Retinal pigment epithelial cell (primary cell): ENCODE measurements at regions not wholly inside any gene's neighbourhood (a gene's known extent, or its start where the extent isn't known, plus 50 kb on each side); places are given as distances from the start of the nearest gene placed in this dataset.

ENCODE experiments used
- DNase-seq: peaks from one replicate; pipeline ENCODE4 v3.0.0-alpha.2; 2010; ENCODE audit warnings: low read depth
- H3K4me3 ChIP-seq: 2 replicates; pipeline ENCODE4 v1.5.1; 2011; ENCODE audit warnings: mild to moderate bottlenecking, low read length, control low read depth, moderate library complexity
- TF ChIP-seq, protein P1 (sequence below): conservative IDR thresholded peaks from 2 replicates; pipeline ENCODE4 v1.5.1; 2011; ENCODE audit warnings: low read depth, low read length, control low read depth, inconsistent platforms

DNA sequence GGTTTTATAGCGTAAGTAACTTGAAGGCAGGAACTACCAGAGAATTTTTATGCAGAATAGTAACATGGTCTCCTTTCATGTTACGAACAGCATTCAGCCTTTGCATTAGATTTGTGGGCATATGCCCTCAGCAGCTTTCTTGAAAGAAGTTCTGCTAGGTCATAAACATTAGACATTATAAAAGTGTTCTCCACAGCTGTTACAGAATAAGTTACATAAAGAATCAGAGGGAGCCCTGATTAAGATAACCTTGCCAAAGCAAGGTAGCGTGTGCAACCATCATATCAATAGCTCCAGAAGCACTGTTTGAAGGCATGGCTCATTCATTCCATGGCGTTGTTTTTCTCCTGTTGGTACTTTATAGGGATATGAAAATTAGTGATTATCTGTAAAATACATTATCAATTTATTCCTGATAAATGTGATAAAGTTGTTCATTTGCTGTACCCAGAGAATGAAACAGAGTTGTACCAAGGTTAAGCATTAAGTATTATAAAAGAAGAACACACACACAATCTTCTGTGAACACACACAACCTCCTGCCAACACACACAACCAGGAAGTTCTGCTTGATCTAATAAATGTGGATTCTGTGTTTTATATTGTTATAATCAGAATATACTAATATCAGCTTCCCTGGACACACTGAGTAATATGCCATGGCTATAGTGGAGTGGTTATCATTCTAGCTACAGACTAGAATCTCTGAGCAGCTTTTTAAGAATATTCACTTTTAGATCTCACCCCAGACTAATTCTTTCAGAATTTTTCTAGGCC, 286.7 kb upstream of the SLC39A10 start:
- TF ChIP-seq, protein P1, sequence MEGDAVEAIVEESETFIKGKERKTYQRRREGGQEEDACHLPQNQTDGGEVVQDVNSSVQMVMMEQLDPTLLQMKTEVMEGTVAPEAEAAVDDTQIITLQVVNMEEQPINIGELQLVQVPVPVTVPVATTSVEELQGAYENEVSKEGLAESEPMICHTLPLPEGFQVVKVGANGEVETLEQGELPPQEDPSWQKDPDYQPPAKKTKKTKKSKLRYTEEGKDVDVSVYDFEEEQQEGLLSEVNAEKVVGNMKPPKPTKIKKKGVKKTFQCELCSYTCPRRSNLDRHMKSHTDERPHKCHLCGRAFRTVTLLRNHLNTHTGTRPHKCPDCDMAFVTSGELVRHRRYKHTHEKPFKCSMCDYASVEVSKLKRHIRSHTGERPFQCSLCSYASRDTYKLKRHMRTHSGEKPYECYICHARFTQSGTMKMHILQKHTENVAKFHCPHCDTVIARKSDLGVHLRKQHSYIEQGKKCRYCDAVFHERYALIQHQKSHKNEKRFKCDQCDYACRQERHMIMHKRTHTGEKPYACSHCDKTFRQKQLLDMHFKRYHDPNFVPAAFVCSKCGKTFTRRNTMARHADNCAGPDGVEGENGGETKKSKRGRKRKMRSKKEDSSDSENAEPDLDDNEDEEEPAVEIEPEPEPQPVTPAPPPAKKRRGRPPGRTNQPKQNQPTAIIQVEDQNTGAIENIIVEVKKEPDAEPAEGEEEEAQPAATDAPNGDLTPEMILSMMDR, result no peak
- DNase-seq, result no peak

DNA sequence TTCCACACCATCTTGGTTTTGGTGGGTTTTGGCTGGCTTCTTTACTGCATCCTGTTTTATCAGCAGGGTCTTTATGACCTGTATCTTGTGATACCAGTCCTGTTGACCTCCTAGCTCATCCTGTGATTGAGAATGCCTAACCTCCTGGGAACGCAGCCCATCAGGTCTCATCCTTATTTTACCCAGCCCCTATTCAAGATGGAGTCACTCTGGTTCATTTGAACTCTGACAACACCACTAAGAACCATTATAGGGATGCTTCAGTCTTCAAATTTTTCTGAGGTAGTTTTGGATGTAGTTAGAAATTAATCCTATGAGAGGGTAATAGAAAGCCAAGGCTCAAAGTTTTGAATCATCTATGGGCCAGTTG, 287.8 kb upstream of the SLC39A10 start:
- H3K4me3 ChIP-seq, result no peak overlapping the region
- TF ChIP-seq, protein P1, result no peak
- DNase-seq, result no peak

More for the DNA sequence above, 286.7 kb upstream of the SLC39A10 start:
- no peak overlapping the region for H3K4me3 ChIP-seq

DNA sequence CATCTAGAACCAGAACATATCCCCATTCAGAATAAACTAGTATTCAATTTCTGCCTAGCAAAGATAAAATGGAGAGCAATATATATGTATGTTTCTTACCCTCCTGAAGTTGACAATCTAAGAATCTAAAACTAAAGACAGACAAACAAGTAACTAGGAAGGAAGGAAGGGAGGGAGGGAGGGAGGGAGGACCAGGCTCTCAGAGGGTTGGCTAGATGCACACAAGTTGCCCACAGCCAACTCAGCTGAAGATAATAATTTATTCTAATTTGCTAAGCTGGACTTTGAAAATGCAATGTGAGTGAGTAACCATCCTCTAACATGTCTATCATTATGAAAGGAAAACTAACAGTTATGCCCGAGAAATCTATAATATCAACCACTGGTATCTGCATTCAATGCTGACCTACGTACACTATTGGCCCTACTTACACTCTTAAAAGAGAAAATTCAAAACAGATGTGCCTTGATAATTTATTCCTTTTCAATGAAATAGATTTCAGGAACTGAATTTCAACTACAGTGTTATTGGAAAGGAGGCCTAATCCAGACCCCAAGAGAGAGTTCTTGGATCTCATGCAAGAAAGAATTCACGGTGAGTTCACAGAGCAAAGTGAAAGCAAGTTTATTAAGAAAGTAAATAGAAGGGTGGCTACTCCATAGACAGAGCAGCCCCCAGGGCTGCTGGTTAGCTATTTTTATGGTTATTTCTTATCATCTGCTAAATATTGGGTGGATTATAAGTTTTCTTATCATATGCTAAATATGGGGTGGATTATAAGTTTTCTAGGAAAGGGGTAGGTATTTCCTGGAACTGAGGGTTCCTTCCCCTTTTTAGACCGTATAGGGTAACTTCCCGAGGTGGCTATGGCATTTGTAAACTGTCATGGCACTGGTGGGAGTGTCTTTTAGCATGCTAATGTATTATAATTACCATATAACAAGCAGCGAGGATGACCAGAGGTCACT, 288.5 kb upstream of the SLC39A10 start:
- H3K4me3 ChIP-seq, result no peak overlapping the region
- TF ChIP-seq, protein P1, result no peak
- no peak for DNase-seq

DNA sequence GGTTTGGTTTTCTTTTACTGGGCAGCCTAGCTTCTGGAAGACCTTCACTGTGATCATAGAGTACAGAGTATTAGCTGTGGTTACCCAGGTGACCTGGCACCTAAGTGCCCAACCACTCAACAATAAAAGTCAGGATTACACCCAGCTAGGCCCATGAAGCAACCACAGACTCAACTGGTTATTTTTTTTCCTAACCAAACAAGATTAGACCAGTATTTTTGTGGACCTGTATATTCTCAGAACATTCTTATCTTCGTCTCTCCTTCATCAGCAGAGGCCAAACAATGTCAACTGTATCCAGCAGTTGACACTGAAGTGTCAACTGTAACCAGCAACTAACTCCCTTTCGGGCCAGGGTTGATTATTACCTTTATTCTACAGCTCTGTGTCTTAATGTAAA, 289.2 kb upstream of the SLC39A10 start:
- DNase-seq, result no peak
- no peak overlapping the region for H3K4me3 ChIP-seq
- TF ChIP-seq, protein P1, result no peak

DNA sequence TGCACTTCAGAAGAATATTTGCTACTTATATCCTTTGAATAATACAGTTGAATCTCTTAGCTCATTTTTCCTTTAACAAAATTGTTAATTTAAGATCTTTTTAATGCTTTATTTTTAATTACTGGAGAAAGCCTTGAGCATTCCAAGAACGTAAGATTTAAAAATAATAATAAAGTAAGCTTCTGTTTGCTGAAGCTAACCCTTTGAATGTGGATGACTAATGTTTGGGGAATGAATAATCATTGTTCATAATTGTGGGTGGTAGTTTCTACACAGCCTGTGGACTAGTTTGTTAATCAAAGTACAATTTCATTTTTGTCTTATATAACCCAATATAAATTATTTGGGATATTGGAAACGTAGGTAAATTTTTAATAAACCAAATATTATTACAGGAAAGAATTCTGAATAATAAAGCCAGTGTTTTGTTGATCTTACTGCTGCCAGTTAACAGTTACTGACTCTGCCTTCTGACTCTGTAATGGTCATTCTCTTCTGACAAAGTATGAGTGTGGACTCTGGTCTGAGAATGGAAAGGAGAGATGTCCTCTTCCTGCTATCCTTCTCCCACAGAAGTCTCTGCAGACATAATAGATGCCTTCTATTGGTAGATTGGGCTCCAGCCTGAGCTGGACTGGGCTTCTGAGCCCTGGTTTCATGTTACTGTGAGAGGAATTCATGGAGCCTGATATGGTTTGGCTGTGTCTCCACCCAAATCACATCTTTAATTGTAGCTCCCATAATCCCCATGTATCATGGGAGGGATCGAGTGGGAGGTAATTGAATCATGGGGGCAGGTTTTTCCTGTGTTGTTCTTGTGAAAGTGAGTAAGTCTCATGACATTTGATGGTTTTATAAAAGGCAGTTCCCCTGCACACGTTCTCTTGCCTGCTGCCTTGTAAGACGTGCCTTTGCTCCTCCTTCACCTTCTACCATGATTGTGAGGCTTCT, 292.7 kb upstream of the SLC39A10 start:
- TF ChIP-seq, protein P1, result no peak
- H3K4me3 ChIP-seq, result no peak overlapping the region
- no peak for DNase-seq

DNA sequence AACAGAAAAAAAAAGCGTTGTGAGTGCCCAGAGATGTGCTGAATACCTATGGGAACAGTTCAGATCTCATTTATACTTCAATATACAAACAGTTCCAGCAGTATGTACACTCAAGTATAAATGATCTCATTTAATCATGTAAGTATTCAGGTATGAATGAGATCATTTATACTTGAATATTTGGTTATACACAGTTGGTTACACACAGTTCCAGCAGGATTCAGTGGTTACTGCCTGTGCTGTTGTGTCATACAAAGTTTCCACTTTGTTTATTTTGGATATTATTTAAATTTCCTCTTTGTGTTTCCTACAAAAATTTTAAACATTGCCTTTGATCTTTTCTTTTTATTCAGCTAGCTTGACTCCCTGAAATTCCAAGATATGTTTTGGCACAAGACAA, 293.5 kb upstream of the SLC39A10 start:
- TF ChIP-seq, protein P1, result no peak
- DNase-seq, result no peak
- H3K4me3 ChIP-seq, result no peak overlapping the region
